WERI-Rb-1 (cell line): ENCODE measurements at regions not wholly inside any gene's neighbourhood (a gene's known extent, or its start where the extent isn't known, plus 50 kb on each side); places are given as distances from the start of the nearest gene placed in this dataset.

Experiments used
- DNase-seq: peaks from one replicate; pipeline ENCODE4 v3.0.0-alpha.2; 2020
- H3K27ac ChIP-seq: fragments of 250-450 bp; sonication (Bioruptor Pico); 2 replicates; pipeline ENCODE4 v1.5.1; 2020; ENCODE audit warnings: mild to moderate bottlenecking, moderate library complexity
- H3K27me3 ChIP-seq: fragments of 250-450 bp; sonication (Bioruptor Pico); 2 replicates; pipeline ENCODE4 v1.5.1; 2021; ENCODE audit warnings: mild to moderate bottlenecking, low read depth, moderate library complexity; ENCODE audit not compliant: insufficient read depth, severe bottlenecking
- H3K36me3 ChIP-seq: fragments of 250-450 bp; sonication (Bioruptor Pico); 2 replicates; pipeline ENCODE4 v1.5.1; 2020; ENCODE audit warnings: mild to moderate bottlenecking, moderate library complexity
- H3K4me3 ChIP-seq: 2 replicates; pipeline ENCODE4 v1.5.1; 2011; ENCODE audit warnings: low read depth, mild to moderate bottlenecking, control low read depth, low read length
- H3K9me3 ChIP-seq: fragments of 250-450 bp; sonication (Bioruptor Pico); 2 replicates; pipeline ENCODE4 v1.5.1; 2021; ENCODE audit warnings: mild to moderate bottlenecking, moderate library complexity; ENCODE audit not compliant: severe bottlenecking
- CTCF ChIP-seq: IDR thresholded peaks from 2 replicates; pipeline ENCODE4 v1.5.1; 2011; ENCODE audit warnings: low read depth, mild to moderate bottlenecking, control low read depth, inconsistent platforms, low read length

- H3K27me3 ChIP-seq: no peaks in the 10 kb centered on the region
- H3K9me3 ChIP-seq: no peaks in the 10 kb centered on the region
- no peak overlapping the region for H3K4me3 ChIP-seq
- TF ChIP-seq CTCF: no peak
- no peaks in the 10 kb centered on the region for H3K36me3 ChIP-seq
- DNase-seq: no peak
- H3K27ac ChIP-seq: no peak overlapping the region
These were observed 73.8 kb upstream of the MANEA start for GRCh38 chr6:95503568-95503967.

GRCh38 chr6:95511404-95511803 is 65.9 kb upstream of the MANEA start:
- Histone ChIP-seq H3K9me3 (no peaks in the 10 kb centered on the region), H3K36me3 (no peaks in the 10 kb centered on the region), H3K27me3 (no peaks in the 10 kb centered on the region), H3K4me3 (no peak overlapping the region), H3K27ac (no peak overlapping the region)
- no peak for DNase-seq
- no peak for TF ChIP-seq CTCF

GRCh38 chr6:95515975-95516374 is 61.4 kb upstream of the MANEA start:
- H3K27ac ChIP-seq: no peak overlapping the region
- no peaks in the 10 kb centered on the region for H3K27me3 ChIP-seq
- no peaks in the 10 kb centered on the region for H3K9me3 ChIP-seq
- no peak for TF ChIP-seq CTCF
- DNase-seq: no peak
- no peak overlapping the region for H3K4me3 ChIP-seq
- H3K36me3 ChIP-seq: no peaks in the 10 kb centered on the region

- no peak for TF ChIP-seq CTCF
- Histone ChIP-seq H3K27ac (no peak overlapping the region), H3K27me3 (no peaks in the 10 kb centered on the region)
These were observed 60.3 kb upstream of the MANEA start for GRCh38 chr6:95517004-95517403.

GRCh38 chr6:95517568-95517967 is 59.8 kb upstream of the MANEA start:
- TF ChIP-seq CTCF: no peak
- no peak for DNase-seq
- H3K4me3 ChIP-seq: no peak overlapping the region
- H3K27me3 ChIP-seq: no peaks in the 10 kb centered on the region
- H3K9me3 ChIP-seq: no peaks in the 10 kb centered on the region
- H3K36me3 ChIP-seq: no peaks in the 10 kb centered on the region
- no peak overlapping the region for H3K27ac ChIP-seq

More at GRCh38 chr6:95517004-95517403, 60.3 kb upstream of the MANEA start:
- no peaks in the 10 kb centered on the region for H3K9me3 ChIP-seq
- H3K36me3 ChIP-seq: no peaks in the 10 kb centered on the region
- H3K4me3 ChIP-seq: no peak overlapping the region
- no peak for DNase-seq

GRCh38 chr6:95518630-95519227 is 58.6 kb upstream of the MANEA start:
- no peak for DNase-seq
- H3K27me3 ChIP-seq: no peaks in the 10 kb centered on the region
- TF ChIP-seq CTCF: no peak
- no peaks in the 10 kb centered on the region for H3K9me3 ChIP-seq
- H3K27ac ChIP-seq: no peak overlapping the region
- no peak overlapping the region for H3K4me3 ChIP-seq
- no peaks in the 10 kb centered on the region for H3K36me3 ChIP-seq
